Naive thymus-derived CD8-positive, alpha-beta T cell (primary cell): ENCODE measurements at regions not wholly inside any gene's neighbourhood (a gene's known extent, or its start where the extent isn't known, plus 50 kb on each side); places are given as distances from the start of the nearest gene placed in this dataset.

Experiments
- ATAC-seq, 2 donors: fragments of 150-1000 bp; cut with Tn5 transposase in 1 of 2; sonication (Bioruptor Pico), chemical (Tn5 transposase) in 1 of 2; 1 replicate in 1 of 2; 2 replicates in 1 of 2; pipeline ENCODE4 v1.10.0; 2021; ENCODE audit warnings: mild to moderate bottlenecking in 2 of 2, moderate library complexity in 2 of 2
- POLR2A ChIA-PET: fragments of 350-600 bp; sonication (Branson Sonifier 250); formaldehyde crosslinking; loops from one replicate; lab custom pipeline; 2021; ENCODE audit warnings: antibody characterized with exemption; lab: Charles Lee
- DNase-seq, 10 donors: peaks; one replicate each; pipeline versions ENCODE4 v3.0.0 to v3.0.0-alpha.2; 2020 to 2022
- H3K27ac Mint-ChIP-seq, 10 donors: one replicate each; pipeline ENCODE4 v1.8.0; 2020 to 2022; ENCODE audit warnings: mild to moderate bottlenecking in 10 of 10, mixed read lengths in 10 of 10, moderate library complexity in 4 of 10, inconsistent platforms in 1 of 10
- H3K27me3 Mint-ChIP-seq, 5 donors: one replicate each; pipeline ENCODE4 v1.8.0; 2021 to 2022; ENCODE audit warnings: mixed read lengths in 5 of 5
- H3K36me3 Mint-ChIP-seq, 3 donors: one replicate each; pipeline ENCODE4 v1.8.0; 2020 to 2022; ENCODE audit warnings: mixed read lengths in 3 of 3, mild to moderate bottlenecking in 2 of 3, inconsistent platforms in 1 of 3
- H3K4me1 Mint-ChIP-seq, 4 donors: one replicate each; pipeline ENCODE4 v1.8.0; 2021 to 2022; ENCODE audit warnings: mixed read lengths in 4 of 4
- H3K4me3 Mint-ChIP-seq, 10 donors: one replicate each; pipeline ENCODE4 v1.8.0; 2020 to 2022; ENCODE audit warnings: mild to moderate bottlenecking in 10 of 10, mixed read lengths in 10 of 10, moderate library complexity in 6 of 10, inconsistent platforms in 1 of 10
- H3K9me3 Mint-ChIP-seq, 9 donors: one replicate each; pipeline ENCODE4 v1.8.0; 2020 to 2022; ENCODE audit warnings: mixed read lengths in 9 of 9, mild to moderate bottlenecking in 3 of 9, inconsistent platforms in 1 of 9, moderate library complexity in 1 of 9

DNA sequence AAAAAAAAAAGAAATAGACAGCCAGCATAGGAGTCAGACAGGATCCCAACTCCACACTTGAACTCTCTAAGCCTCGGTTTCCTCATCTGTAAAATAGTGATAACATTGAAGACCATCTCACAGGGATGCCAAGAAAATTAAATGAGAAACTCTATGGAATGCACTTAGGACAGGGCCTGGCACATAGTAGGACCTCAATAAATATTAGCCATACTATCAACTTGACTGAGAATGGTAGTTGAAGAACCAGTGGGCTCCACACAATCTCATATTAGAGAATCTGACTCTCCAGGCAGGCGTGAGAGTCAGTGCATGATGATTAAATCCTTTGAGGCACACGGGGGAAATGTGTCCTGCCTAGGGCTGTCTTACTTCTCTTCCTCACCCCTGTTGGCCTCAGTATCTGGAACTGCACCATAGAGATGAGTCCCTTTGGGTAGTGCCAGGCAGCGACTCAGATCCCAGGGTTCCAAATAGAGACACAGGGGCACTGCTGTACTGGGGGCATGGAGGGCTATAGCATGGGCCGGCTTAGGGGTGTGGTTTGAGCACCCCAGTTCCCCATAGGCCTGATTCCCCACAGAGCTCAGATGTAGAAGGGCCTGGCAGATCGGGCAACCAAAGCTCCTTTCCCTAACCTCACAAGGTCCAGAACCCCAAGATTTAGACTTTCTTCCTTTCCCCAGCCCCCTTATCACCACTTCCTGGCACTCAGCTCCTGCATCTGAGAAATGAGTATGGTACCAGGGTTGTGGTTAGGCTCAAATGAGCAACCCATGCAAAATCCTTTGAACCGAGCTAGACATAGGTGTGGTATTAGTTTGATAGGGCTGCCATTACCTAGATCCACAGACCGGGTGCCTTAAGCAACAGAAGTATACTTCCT lies 51.3 kb upstream of the CAB39 start:
- Mint-ChIP-seq H3K36me3 (no peaks in the 10 kb centered on the region), H3K27ac (peak overlapping the region; percentile 81 to 96 (median 90)), H3K4me1 (peaks cover 53 to 94% (median 91%) of the 10 kb centered on the region in 4 donors), H3K27me3 (no peaks in the 10 kb centered on the region), H3K9me3 (peaks cover 0 to 1% (median 0%) of the 10 kb centered on the region in 9 donors), H3K4me3 (peak overlapping the region; percentile 56 to 87 (median 78))
- POLR2A ChIA-PET: interaction anchor here (0.5 to 3.3 kb wide), 11 partner anchors 16 to 925 kb away, joined by 3 to 51 read pairs (median 5); partner anchors contain the start of gene CAB39
- peak in 6 of 10 donors; percentile 22 to 70 (median 53) for DNase-seq
- ATAC-seq: peak; percentile 42 to 78
